ENCODE measurements at regions not wholly inside any gene's neighbourhood (a gene's known extent, or its start where the extent isn't known, plus 50 kb on each side); places are given as distances from the start of the nearest gene placed in this dataset.

GRCh38 chr5:110294281-110294680 lies 432.2 kb downstream of the TMEM232 start:
- ChIA-PET CTCF (no interaction called here), POLR2A (no interaction called here)
- Histone ChIP-seq H3K27me3 (ENCODE audit: control insufficient read depth, insufficient read depth, low read length) (no peaks in the 10 kb centered on the region), H3K36me3 (ENCODE audit: control insufficient read depth, insufficient read depth, low read length) (no peaks in the 10 kb centered on the region), H3K27ac (ENCODE audit: low read length) (no peak overlapping the region), H3K9me3 (ENCODE audit: control insufficient read depth, insufficient read depth, low read depth, low read length) (no peaks in the 10 kb centered on the region), H3K4me3 (ENCODE audit: low read depth in 2 of 2, low read length in 2 of 2) (no peak overlapping the region), H3K4me1 (ENCODE audit: control insufficient read depth, insufficient read depth, low read length) (no peaks in the 10 kb centered on the region)
- ATAC-seq = no peak
- in situ Hi-C loops (cut with HindIII; ENCODE audit: low pct_unique_long_range_greater_than_20kb, low sequenced_read_pairs) (no loop called here), intact Hi-C loops (cut with micrococcal nuclease; ENCODE audit: unreplicated experiment) (no loop called here)
- TF ChIP-seq TCF7L2 (IDR thresholded peaks at IDR 0.05; ENCODE audit: low read depth, low read length) (no peak), POLR2AphosphoS5 (IDR thresholded peaks at IDR 0.05; ENCODE audit: low read depth, low read length) (no peak), CTCF (IDR thresholded peaks at IDR 0.05) (no peak), SIN3A (IDR thresholded peaks at IDR 0.05; ENCODE audit: borderline replicate concordance, insufficient read depth, low read depth, low read length) (no peak), REST (IDR thresholded peaks at IDR 0.05; ENCODE audit: insufficient read depth in 1 of 2, low read depth in 2 of 2, low read length in 1 of 2) (no peak)
- DNase-seq (ENCODE audit: low read depth, low spot score) = no peak
- BruUV-seq (replicated peaks) = no TSS peak

- ATAC-seq (no peak), DNase-seq (ENCODE audit: low read depth, low spot score) (no peak)
- Histone ChIP-seq H3K27ac (ENCODE audit: low read length) (no peak overlapping the region), H3K4me3 (ENCODE audit: low read depth in 2 of 2, low read length in 2 of 2) (no peak overlapping the region), H3K9me3 (ENCODE audit: control insufficient read depth, insufficient read depth, low read depth, low read length) (no peaks in the 10 kb centered on the region), H3K36me3 (ENCODE audit: control insufficient read depth, insufficient read depth, low read length) (no peaks in the 10 kb centered on the region), H3K4me1 (ENCODE audit: control insufficient read depth, insufficient read depth, low read length) (no peaks in the 10 kb centered on the region), H3K27me3 (ENCODE audit: control insufficient read depth, insufficient read depth, low read length) (no peaks in the 10 kb centered on the region)
- intact Hi-C loops (cut with micrococcal nuclease; ENCODE audit: unreplicated experiment) = no loop called here
- no TSS peak for BruUV-seq (replicated peaks)
- CTCF ChIA-PET = no interaction called here
- in situ Hi-C loops (cut with HindIII; ENCODE audit: low pct_unique_long_range_greater_than_20kb, low sequenced_read_pairs) = no loop called here
- POLR2A ChIA-PET = interaction anchor here (0.6 kb wide), 1 partner anchor 13 kb away, joined by 9 read pairs; no protein-coding TSS in a partner anchor
- TF ChIP-seq POLR2AphosphoS5 (IDR thresholded peaks at IDR 0.05; ENCODE audit: low read depth, low read length) = no peak
- no peak for TF ChIP-seq CTCF (IDR thresholded peaks at IDR 0.05)
- TF ChIP-seq TCF7L2 (IDR thresholded peaks at IDR 0.05; ENCODE audit: low read depth, low read length) = no peak
- no peak for TF ChIP-seq REST (IDR thresholded peaks at IDR 0.05; ENCODE audit: insufficient read depth in 1 of 2, low read depth in 2 of 2, low read length in 1 of 2)
- TF ChIP-seq SIN3A (IDR thresholded peaks at IDR 0.05; ENCODE audit: borderline replicate concordance, insufficient read depth, low read depth, low read length) = no peak
These were observed 429.3 kb downstream of the TMEM232 start for GRCh38 chr5:110297152-110297670.

Data from Panc1 (cell line).